Mesenteric fat pad (tissue), 1 donor: ENCODE measurements at regions not wholly inside any gene's neighbourhood (a gene's known extent, or its start where the extent isn't known, plus 50 kb on each side); places are given as distances from the start of the nearest gene placed in this dataset.

Experiments
- DNase-seq: peaks from one replicate; pipeline ENCODE4 v3.0.0-alpha.2; 2020; ENCODE audit warnings: low spot score
- donor health status: DM: yes; HTN: yes; CAD: no.

GRCh38 chr15:77864211-77865105 lies 213.1 kb downstream of the TBC1D2B start:
- peak; percentile 71 for DNase-seq

GRCh38 chr15:77863491-77864105 lies 213.9 kb downstream of the TBC1D2B start:
- peak; percentile 53 for DNase-seq

DNA sequence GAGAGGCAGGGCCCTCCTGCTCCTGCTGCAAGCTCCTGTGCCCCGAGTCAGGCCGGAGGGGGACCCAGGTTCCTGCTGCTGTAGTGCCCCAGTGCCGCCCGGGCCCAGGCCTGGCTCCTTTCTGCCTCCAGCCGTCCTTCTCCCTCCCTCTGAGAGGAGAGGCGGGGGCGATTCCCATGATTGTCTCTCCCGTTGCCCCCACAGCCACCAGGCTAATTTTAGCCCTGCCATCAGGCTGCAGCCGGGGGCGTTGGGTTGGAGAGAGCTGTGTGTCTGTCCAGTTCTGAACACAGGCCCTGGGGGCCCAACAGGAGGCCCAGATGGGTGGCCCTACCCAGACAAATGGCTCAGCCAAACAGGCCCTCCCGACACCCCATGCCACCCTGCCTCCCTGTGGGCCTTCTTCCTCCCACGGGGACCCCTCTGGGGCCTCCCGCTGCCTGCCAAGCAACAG lies 214.8 kb downstream of the TBC1D2B start:
- peak; percentile 79 for DNase-seq

DNA sequence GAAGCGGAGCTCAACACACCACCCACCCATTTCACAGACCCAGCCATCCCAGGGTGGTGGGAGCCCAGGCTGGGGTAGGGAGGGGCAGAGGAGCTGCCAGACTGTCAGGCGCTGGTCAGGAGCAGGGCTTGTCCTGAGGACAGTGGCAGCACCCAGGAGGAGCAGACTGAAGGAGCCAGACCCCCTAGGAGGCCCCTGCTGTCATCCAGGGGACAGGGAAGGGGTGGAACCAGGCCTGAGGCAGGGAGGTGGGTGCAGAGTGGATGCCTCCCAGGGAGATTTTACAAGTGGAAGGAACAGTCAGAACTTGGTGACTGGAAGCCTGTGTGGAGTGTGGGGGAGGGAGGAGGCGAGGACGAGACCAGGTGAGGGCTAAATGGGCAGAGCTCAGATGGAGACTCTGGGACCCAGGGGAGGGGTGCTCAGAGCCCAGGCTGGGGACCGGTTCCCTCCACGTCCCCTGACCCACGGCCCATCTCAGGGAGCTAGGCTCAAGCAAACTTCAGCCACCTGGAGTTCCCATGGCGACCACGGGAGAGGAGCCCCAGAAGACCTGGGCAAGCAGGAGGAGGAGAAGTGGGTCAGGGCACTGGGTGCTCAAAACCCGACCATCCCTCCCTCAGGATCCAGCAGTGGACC lies 215.4 kb downstream of the TBC1D2B start:
- peak; percentile 69 for DNase-seq

- no peak for DNase-seq
These were observed 217.3 kb downstream of the TBC1D2B start for GRCh38 chr15:77860071-77860691.

- no peak for DNase-seq
These were observed 217.9 kb downstream of the TBC1D2B start for GRCh38 chr15:77859491-77860060.

DNA sequence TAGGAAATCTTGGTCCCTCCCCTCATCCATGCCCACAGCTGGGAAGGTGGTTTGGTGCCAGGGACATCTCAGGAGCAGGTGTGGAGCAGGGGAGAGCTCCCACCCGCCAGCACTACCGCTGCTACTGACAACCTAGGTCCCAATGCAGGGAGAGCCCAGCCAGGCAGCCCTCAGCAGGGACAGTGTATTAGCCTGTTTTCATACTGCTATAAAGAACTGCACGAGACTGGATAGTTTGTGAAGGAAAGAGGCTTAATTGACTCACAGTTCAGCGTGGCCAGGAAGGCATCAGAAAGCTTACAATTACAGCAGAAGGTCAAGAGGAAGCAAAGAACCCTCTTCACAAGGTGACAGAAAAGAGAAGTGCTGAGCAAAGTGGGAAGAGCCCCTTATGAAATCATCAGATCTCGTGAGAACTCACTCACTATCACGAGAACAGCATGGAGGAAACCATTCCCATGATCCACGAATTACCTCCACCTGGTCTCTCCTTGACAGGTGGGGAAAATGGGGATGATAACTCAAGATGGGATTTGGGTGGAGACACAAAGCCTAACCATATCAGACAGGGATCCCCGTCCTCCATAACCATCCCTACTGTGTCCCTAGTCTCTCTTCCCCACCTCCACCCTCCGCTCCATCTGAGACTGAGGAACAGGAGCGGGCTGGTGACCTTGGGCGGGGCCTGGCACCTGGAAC lies 218.6 kb downstream of the TBC1D2B start:
- no peak for DNase-seq

- no peak for DNase-seq
These were observed 220.1 kb downstream of the TBC1D2B start for GRCh38 chr15:77857419-77857818.

DNA sequence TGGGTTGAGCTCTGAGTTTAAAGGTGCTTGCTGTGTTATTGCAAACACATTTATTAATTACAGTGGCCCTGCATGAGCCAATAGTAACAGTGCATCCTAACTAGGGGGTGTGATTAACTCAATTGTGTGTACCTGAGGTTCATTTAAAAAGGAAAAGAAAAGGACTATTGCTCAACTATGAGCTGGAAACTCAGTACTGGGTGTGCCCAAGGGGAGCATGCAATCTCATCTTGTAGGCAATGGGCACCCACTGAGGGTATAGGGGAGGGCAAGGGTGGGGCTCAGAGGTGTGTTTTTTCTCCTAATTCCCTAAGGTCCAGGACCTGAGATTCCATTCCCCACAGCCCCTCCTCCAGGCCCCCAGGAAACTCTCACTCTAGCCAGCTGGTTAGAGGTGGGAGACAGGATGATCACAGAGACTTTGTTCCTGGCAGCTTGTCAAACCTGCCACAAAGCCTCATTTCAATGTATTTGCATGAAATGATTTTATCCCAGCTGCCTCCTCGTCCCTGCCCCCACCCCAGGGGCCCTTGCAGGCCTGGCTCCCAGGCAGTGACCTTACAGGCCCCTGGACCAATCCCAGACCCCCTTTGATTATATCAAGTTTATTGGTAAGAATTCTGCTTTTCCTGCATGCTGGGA lies 220.7 kb downstream of the TBC1D2B start:
- no peak for DNase-seq

DNA sequence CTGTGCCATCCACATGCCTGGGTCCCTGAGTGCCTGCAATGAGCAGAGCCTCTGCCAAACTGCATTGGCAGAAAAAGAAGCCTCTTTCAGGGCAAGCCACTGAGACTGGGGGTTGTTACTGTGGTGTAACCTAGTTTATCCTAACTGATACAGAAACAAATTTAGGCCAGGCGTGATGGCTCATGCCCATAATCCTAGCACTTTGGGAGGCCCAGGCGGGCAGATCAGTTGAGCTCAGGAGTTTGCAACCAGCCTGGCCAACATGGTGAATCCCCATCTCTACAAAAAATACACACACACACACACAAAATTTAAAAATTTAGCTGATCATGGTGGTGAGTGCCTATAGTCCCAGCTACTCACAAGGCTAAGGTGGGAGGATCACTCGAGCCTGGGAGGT lies 221.6 kb downstream of the TBC1D2B start:
- DNase-seq = no peak

DNA sequence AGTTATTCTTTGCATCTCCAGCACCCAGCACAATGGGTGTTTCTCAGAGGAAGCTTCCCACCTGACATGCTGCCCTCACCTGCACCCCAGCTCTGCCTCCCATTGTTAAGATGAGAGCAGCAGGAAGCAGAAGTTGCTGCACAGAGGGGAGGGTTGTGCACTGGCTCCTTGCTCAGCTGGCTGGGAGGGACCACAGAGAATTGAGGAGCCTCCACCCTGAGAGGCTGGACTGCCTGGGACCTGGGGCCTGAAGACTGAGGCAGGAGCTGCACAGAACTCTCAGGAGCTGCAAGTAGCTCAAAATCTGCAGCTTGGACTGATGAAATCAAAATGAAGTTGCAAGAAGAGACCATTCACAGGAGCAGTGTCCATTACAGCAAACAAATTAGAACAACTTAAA lies 222.3 kb upstream of the LINGO1 start:
- no peak for DNase-seq

DNA sequence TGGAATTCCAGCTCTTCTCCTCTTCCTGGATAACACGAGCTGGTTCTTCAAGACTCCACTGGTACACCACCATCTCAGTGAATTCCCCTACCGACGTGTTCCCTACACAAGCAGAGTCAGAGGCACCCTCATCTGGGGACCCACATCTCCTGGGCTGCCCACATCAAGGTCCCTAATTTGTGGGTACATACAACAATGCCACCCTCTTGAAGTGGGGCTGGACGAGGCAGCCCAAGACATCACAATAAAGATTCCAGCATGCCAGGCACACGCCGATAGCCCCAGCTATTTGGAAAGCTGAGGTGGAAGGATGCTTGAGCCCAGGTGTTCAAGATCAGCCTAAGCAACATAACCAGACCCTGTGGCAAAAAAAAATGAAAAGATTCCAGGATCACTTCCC lies 221.2 kb upstream of the LINGO1 start:
- DNase-seq = no peak

DNA sequence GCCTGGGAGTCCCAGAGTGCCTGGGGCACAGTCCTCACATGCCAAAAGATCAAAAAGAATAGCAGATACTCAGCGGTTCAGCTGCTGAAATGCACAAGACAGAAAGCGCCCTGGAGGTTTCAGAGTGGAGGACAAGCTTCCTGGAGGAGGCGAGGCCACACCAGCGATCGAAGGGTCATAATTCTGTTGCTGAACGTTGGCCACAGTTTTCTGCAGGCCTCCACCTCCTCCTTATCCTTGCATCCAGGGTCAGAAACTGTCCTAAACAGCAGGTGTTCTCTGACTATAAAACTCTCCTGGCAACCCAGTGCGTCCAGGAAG lies 220.3 kb upstream of the LINGO1 start:
- no peak for DNase-seq

GRCh38 chr15:77852241-77853007 lies 219.7 kb upstream of the LINGO1 start:
- no peak for DNase-seq

GRCh38 chr15:77851691-77852090 lies 219.0 kb upstream of the LINGO1 start:
- DNase-seq = no peak

GRCh38 chr15:77851086-77851485 lies 218.4 kb upstream of the LINGO1 start:
- DNase-seq = no peak

- DNase-seq = no peak
These were observed 214.3 kb upstream of the LINGO1 start for GRCh38 chr15:77846986-77847385.

DNA sequence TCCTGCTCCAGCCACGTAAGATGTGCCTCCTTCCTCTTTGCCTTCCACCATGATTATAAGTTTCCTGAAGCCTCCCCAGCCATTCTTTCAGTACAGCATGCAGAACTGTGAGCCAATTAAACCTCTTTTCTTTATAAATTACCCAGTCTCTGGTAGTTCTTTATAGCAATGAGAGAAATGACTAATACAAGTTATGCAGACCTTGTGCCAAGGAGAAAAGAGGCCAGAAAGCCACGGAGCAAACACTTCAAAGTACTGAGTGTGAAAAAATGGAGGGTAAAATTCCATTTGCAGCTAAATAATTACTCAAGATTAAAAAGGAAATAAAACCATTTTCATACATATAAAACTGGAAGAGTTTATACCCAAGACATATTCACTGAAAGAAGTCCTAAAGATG lies 213.6 kb upstream of the LINGO1 start:
- no peak for DNase-seq

DNA sequence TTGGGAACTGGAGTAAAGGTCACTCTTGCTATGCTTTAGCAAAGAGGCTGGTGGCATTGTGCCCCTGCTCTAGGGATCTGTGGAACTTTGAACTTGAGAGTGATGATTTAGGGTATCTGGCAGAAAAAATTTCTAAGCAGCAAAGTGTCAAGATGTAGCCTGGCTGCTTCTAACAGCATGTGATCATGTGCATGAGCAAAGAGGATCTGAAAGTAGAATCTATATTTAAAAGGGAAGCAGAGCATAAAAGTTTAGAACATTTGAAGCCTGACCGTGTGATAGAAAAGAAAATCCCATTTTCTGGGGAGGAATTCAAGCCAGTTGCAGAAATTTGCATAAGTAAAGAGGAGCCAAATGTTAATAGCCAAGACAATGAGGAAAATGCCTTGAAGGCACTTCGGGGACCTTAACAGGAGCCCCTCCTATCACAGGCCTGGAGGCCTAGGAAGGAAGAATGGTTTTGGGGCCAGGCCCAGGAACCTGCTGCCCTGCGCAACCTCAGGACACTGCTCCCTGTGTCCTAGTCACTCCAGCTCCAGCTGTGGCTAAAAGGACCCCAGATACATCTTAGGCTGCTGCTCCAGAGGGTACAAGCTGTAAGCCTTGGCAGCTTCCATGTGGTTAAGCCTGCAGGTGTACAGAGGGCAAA lies 212.2 kb upstream of the LINGO1 start:
- DNase-seq = no peak
